Medulla oblongata (tissue), 1 donor: ENCODE measurements at regions not wholly inside any gene's neighbourhood (a gene's known extent, or its start where the extent isn't known, plus 50 kb on each side); places are given as distances from the start of the nearest gene placed in this dataset.

Experiments
- DNase-seq: peaks from one replicate; pipeline ENCODE4 v3.0.0-alpha.2; 2015; ENCODE audit errors: extremely low spot score

- DNase-seq = no peak
These were observed 226.9 kb upstream of the CRY1 start for GRCh38 chr12:107320033-107320928.

DNA sequence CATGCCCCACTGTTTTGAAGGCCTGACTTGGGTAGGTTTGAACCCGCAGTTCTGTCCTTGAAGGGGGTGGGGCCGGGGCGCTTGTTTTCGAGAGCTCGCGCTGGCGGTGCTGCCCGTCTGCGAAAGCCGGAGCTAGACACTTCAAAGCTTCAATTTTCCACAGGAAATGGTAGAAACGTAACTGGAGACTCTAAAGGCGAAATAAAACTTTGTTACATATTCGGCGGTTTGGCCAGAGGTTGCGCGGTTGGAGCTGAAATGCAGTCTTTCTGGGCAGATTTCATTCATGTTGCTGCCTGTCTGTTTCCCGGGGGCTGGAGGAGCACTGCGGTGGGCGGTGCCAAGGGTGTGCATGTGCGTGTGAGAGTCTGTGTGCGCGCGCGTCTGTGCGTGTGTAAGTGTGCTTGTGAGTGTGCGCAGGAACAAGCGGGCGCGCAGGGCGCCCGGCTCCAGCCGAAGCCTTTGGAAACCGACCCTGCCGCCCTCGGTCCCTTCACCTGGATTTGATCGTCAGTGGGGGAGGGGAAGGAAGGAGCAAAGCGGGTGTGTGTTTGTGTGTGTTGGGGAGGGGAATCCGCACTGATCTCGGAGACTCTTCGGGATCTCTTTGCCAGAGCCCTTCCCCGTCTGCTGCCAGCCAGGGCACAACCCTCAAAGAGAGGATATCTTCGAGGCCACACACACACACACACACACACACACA lies 227.7 kb upstream of the CRY1 start:
- DNase-seq = no peak

GRCh38 chr12:107322063-107322462 lies 228.7 kb upstream of the CRY1 start:
- DNase-seq = no peak

DNA sequence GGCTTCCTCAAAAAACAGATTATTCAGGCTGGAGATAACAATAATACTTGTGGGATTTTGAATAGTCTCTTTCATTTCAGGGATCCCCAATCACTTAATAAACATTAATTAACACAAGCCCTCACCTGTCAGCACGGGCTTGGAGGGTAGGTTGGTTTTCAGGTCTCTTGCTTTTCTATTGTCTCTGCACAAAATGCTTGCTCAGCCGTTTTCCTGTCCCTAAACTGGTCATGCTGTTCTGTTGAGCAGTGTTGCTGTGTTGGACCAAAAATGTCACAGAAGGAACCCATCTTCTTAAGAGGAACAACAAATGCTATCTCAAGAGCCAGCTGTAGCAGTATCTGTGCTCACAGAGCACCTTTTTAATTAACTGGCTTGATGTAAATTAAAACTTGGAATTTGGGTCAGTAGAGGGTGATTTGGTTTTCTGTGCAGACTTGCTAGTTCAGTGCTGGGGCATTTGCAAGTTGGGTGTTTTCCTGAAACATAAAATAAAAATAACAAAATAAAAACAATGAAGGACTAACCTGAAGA lies 231.8 kb upstream of the CRY1 start:
- DNase-seq = no peak

DNA sequence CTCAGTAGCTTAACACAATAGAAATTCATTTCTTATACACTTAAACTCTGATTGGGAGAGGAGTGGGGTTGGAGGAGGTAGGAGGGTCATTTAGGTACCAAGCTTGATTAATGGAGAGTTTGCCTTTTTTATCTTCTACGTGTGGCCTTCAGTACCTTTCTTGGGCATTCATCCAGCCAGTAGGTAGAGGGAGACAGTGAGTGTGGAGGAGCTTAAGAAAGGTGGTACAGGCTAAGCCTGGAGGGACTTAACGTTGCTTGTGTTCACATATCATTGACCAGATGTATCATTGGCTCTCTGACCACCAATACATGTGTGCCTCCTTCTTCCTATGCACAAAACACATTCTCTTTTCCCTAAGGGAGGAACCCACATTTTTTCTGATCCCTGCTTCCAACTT lies 232.9 kb upstream of the CRY1 start:
- DNase-seq = no peak

- no peak for DNase-seq
These were observed 234.4 kb upstream of the CRY1 start for GRCh38 chr12:107327651-107328182.

DNA sequence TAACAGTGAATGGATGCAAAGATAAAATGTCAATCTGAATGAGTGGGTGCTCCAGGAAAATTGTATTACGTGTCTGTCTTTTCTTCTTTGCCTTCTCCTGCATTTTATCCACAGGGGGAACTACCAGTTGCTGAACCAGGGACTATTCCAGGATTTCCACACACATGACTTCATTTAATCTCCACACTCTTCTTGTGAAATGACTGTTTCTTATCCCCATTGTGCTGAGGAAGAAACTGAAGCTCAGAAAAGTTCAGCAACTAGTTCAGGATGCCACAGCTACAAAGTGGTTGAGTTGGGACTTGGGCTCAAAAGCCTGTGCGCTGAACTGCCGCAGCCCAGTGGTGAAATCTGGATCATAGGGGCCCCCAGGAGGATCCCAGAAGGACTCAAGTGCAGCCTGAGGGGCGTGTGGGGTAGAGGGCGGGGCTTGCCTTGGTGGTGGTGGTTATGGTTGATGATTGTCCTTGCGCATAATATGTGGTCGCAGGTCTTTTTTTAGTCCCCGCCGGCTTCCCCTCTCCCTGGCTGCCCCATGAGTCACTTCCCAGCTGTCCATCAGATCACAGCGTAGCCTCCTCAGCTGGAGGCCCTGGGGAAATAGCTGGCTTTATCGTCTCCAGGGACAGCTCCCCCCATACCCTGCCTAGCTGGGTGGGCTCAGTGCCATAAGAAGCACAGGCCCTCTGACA lies 235.2 kb upstream of the CRY1 start:
- no peak for DNase-seq

GRCh38 chr12:107329569-107330324 lies 236.4 kb upstream of the CRY1 start:
- DNase-seq = no peak

GRCh38 chr12:107330831-107331431 lies 237.6 kb upstream of the CRY1 start:
- no peak for DNase-seq

DNA sequence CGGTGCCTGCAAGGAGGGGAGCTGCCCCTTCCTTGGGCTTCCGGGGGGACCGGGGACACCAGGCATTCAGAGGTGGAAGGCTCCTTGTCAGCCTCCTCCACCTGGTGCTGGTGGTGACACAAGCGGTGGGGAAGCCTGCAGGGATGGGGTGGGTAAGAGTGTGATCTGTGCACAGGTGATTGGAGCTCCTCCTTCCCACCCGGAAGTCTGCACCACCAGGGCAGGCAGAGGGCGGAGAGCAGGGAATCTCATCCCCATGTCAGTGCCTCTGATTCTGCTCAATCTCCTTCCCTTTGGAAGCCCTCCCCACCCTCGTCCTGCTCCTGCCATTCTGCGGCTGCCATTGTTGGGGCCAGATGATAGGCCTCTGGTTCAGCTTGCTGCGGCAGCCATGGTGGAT lies 238.1 kb upstream of the CRY1 start:
- no peak for DNase-seq

GRCh38 chr12:107331912-107332311 lies 238.6 kb upstream of the CRY1 start:
- DNase-seq = no peak

DNA sequence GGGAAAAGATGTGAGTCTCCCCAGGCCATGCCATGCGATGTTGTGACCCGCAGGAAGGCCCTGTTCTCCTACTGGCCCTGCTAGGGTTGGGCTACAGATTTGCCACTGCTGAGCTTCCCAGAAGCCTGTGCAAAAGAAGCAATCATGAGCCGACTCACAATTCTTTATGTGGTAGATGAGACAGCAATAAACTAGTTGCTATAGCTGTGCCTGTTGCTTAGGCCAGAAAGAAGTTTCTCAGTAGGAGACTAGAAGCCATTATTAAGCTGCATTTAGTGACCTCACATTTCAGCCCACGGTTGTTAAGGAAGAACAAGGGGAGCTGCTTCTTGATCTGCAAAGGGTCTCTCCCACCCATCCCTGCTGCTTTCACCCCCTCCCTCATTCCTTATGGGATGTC lies 239.4 kb upstream of the CRY1 start:
- DNase-seq = no peak

GRCh38 chr12:107335802-107336570 lies 242.6 kb upstream of the CRY1 start:
- no peak for DNase-seq

GRCh38 chr12:107336695-107337094 lies 243.3 kb upstream of the CRY1 start:
- DNase-seq = no peak

GRCh38 chr12:107337346-107338095 lies 244.2 kb upstream of the CRY1 start:
- DNase-seq = no peak

DNA sequence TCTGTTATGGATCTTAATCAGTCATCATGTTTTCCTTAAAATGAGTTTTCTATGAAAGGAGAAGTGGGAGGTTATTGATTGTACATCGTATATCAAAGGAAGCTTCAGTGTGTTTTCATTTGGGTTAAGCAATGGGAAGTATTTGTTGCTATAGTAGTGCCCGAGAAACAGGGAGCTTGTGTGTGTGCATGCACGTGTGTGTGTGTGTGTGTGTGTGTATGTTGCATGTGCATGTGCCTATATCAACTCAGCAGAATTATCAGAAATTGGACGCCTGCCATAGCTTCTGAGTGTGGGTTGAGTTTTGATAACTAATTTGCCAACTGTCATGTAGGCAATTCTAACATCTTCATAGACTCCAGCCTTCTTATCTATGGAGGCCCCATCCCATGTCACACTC lies 246.1 kb upstream of the CRY1 start:
- DNase-seq = no peak

DNA sequence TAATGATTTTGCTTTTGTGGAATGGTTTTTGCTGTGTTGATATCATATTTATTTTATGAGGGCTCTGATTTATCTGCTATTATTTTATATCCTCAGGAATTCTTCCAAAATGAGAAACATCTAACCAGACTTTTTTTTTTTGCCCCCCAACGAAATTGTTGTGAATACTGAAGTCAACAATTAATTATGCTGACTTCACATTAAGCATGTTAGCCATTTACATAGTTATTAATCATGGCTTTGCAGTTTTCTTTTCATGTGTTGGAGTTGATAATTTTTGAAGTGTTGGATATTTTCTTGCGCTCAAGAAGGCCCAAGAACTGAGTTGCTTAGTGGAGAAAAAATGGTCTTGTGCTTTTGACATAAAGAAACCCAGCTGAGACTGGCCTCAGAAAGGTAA lies 246.6 kb upstream of the CRY1 start:
- DNase-seq = no peak

DNA sequence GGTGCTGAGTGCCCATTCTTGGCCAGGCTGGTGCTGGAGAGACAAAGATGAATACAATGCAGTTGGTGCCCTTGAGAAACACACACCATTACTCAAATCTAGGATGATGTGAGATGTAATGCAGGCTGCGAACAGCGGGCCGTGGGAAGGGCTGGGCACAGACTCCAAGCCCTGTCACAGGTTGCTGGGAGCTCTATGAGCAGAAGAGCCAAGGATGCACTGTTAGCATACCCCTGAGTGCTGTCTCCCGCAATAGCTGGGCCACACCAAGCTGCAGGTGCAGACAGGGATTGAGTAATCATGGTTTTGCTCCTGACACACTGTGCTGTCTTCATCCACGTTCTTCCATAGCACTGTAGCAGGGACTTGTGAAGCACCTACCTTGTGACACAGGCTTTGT lies 247.5 kb upstream of the CRY1 start:
- no peak for DNase-seq

DNA sequence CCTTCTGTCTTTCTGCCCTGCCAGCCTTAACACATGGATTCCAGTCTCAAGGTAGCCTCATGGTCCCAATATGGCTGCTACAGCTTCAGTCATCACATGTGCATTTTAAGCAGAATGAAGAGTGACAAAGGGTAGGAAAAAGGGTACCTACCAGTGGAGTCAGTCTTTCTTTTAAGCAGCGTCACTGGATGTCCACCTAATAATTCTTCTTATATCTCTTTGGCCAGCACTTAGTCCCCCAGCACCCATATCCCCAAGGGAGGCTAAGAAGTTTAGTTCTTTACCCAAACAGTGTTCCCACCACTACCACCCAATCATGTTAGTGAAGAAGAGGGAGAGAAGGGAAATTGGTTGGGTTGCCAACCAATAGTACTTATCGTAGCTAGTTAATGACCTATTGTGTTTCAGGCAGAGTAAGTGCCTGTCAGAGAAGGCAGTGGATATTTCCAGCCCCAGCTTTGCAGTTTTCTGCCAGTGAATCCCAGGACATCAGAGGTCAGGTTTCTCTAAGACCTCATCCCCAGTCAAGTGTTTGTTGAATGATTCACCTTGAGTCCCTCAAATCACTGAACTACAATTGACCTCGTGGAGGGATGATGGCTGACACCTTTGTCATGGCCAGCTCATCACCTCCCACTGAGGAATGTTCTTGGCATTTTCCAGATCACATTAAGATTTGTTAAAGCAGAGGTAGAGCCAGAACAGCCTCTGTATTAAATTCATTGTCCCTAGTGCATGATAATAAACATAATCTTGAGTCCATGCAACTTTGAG lies 250.9 kb upstream of the CRY1 start:
- no peak for DNase-seq
